ENCODE measurements at regions not wholly inside any gene's neighbourhood (a gene's known extent, or its start where the extent isn't known, plus 50 kb on each side); places are given as distances from the start of the nearest gene placed in this dataset.

DNA sequence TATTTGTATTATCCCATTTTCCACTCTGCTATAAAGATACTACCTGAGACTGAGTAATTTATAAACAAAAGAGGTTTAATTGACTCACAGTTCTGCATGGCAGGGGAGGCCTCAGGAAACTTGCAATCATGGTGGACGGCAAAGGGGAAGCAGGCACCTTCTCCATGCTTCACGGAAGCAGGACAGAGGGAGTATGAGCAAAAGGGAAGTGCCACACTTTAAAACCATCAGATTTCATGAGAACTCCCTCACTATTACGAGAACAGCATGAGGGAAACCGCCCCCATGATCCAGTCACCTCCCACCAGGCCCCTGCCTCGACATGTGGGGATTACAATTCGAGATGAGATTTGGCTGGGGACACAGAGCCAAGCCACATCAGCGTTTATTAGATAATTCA is 172.8 kb downstream of the NR2F2 start:
- ChIA-PET CTCF (ENCODE audit: unreplicated experiment) (no interaction called here), POLR2A (no interaction called here)
- DNase-seq (ENCODE audit: low spot score) = no peak
- no peaks in the 10 kb centered on the region for H3K79me2 ChIP-seq (ENCODE audit: insufficient read depth, low read depth, low read length)
- H3K9me2 ChIP-seq (ENCODE audit: insufficient read depth, low read length) = no peaks in the 10 kb centered on the region
- H3K27ac ChIP-seq (ENCODE audit: low read depth, low read length, poor library complexity, severe bottlenecking) = no peak overlapping the region
- no peak overlapping the region for H2AFZ ChIP-seq (ENCODE audit: low read length)
- no peak overlapping the region for H3K4me3 ChIP-seq (ENCODE audit: low read depth, low read length, poor library complexity, severe bottlenecking)
- no peaks in the 10 kb centered on the region for H4K20me1 ChIP-seq (ENCODE audit: insufficient read depth, low read length)
- no TSS peak for BruUV-seq (replicated peaks)
- H3K4me2 ChIP-seq (ENCODE audit: low read length) = no peak overlapping the region
- TF ChIP-seq EZH2phosphoT487 (IDR thresholded peaks at IDR 0.05; ENCODE audit: borderline replicate concordance, low read depth, low read length) = no peak
- TF ChIP-seq, protein P1, sequence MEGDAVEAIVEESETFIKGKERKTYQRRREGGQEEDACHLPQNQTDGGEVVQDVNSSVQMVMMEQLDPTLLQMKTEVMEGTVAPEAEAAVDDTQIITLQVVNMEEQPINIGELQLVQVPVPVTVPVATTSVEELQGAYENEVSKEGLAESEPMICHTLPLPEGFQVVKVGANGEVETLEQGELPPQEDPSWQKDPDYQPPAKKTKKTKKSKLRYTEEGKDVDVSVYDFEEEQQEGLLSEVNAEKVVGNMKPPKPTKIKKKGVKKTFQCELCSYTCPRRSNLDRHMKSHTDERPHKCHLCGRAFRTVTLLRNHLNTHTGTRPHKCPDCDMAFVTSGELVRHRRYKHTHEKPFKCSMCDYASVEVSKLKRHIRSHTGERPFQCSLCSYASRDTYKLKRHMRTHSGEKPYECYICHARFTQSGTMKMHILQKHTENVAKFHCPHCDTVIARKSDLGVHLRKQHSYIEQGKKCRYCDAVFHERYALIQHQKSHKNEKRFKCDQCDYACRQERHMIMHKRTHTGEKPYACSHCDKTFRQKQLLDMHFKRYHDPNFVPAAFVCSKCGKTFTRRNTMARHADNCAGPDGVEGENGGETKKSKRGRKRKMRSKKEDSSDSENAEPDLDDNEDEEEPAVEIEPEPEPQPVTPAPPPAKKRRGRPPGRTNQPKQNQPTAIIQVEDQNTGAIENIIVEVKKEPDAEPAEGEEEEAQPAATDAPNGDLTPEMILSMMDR (conservative IDR thresholded peaks at IDR 0.05; ENCODE audit: low read length) = no peak
- intact Hi-C loops (cut with micrococcal nuclease; ENCODE audit: unreplicated experiment) = no loop called here
- H3K36me3 ChIP-seq (ENCODE audit: insufficient read depth, low read length) = no peaks in the 10 kb centered on the region
- no peaks in the 10 kb centered on the region for H3K4me1 ChIP-seq (ENCODE audit: insufficient read depth, low read length, poor library complexity, severe bottlenecking)
- no peaks in the 10 kb centered on the region for H3K9me3 ChIP-seq (ENCODE audit: low read length)

DNA sequence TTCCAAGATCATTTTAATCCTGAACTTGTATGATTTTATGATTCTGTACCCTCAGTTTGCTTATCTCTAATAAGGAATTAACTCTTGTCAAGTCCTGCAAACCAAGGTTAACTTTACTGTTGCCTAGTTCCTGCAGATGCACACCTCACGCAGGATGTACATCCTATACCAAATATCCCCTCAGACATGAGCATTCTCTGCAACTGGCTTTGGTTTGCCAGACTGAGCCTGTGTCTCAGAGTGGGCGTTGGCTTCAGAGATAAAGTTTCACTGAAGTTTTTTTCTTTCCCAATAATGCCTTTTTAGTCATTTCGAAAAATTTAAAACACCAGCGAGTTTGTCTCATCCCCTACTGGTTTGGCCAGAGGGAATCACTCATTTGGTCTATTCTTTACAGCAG is 173.9 kb downstream of the NR2F2 start:
- Histone ChIP-seq H3K9me2 (ENCODE audit: insufficient read depth, low read length) (no peaks in the 10 kb centered on the region), H3K4me2 (ENCODE audit: low read length) (no peak overlapping the region), H3K9me3 (ENCODE audit: low read length) (no peaks in the 10 kb centered on the region), H3K4me1 (ENCODE audit: insufficient read depth, low read length, poor library complexity, severe bottlenecking) (no peaks in the 10 kb centered on the region), H3K36me3 (ENCODE audit: insufficient read depth, low read length) (no peaks in the 10 kb centered on the region), H2AFZ (ENCODE audit: low read length) (no peak overlapping the region), H3K4me3 (ENCODE audit: low read depth, low read length, poor library complexity, severe bottlenecking) (no peak overlapping the region), H3K79me2 (ENCODE audit: insufficient read depth, low read depth, low read length) (no peaks in the 10 kb centered on the region), H3K27ac (ENCODE audit: low read depth, low read length, poor library complexity, severe bottlenecking) (no peak overlapping the region), H4K20me1 (ENCODE audit: insufficient read depth, low read length) (no peaks in the 10 kb centered on the region)
- ChIA-PET CTCF (ENCODE audit: unreplicated experiment) (no interaction called here), POLR2A (no interaction called here)
- DNase-seq (ENCODE audit: low spot score) = no peak
- no TSS peak for BruUV-seq (replicated peaks)
- TF ChIP-seq EZH2phosphoT487 (IDR thresholded peaks at IDR 0.05; ENCODE audit: borderline replicate concordance, low read depth, low read length) = no peak
- TF ChIP-seq, protein P1 (conservative IDR thresholded peaks at IDR 0.05; ENCODE audit: low read length) = no peak
- intact Hi-C loops (cut with micrococcal nuclease; ENCODE audit: unreplicated experiment) = no loop called here

DNA sequence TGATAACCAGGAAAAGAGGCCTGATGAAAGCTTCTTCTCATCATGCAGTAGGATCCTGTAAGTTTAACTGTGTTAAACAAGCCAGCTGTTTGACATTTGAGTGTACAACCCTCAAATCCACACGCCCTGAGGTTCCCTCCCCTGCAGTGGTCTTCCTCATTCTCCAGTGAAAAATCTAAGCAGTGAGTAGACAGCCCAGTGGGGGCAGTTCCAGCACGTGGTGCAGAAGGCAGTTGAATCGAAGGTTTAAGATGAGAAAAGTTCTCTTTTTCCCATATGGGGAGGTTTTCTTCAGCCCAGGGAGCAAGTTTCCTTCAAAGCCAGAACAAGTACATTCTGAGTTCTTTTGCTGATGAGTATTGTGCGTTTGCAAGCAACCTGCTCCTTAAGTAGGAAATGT is 174.5 kb downstream of the NR2F2 start:
- CTCF ChIA-PET (ENCODE audit: unreplicated experiment) = no interaction called here
- BruUV-seq (replicated peaks) = no TSS peak

More for the DNA sequence above, 174.5 kb downstream of the NR2F2 start:
- Histone ChIP-seq H3K4me3 (ENCODE audit: low read depth, low read length, poor library complexity, severe bottlenecking) (no peak overlapping the region), H3K27ac (ENCODE audit: low read depth, low read length, poor library complexity, severe bottlenecking) (no peak overlapping the region), H3K4me2 (ENCODE audit: low read length) (no peak overlapping the region), H3K4me1 (ENCODE audit: insufficient read depth, low read length, poor library complexity, severe bottlenecking) (no peaks in the 10 kb centered on the region), H3K9me3 (ENCODE audit: low read length) (no peaks in the 10 kb centered on the region), H2AFZ (ENCODE audit: low read length) (no peak overlapping the region), H3K79me2 (ENCODE audit: insufficient read depth, low read depth, low read length) (no peaks in the 10 kb centered on the region), H4K20me1 (ENCODE audit: insufficient read depth, low read length) (no peaks in the 10 kb centered on the region), H3K9me2 (ENCODE audit: insufficient read depth, low read length) (no peaks in the 10 kb centered on the region), H3K36me3 (ENCODE audit: insufficient read depth, low read length) (no peaks in the 10 kb centered on the region)
- TF ChIP-seq, protein P1 (conservative IDR thresholded peaks at IDR 0.05; ENCODE audit: low read length) = no peak
- no peak for TF ChIP-seq EZH2phosphoT487 (IDR thresholded peaks at IDR 0.05; ENCODE audit: borderline replicate concordance, low read depth, low read length)
- DNase-seq (ENCODE audit: low spot score) = no peak
- intact Hi-C loops (cut with micrococcal nuclease; ENCODE audit: unreplicated experiment) = no loop called here
- POLR2A ChIA-PET = no interaction called here
